ENCODE measurements at regions not wholly inside any gene's neighbourhood (a gene's known extent, or its start where the extent isn't known, plus 50 kb on each side); places are given as distances from the start of the nearest gene placed in this dataset.

GRCh38 chr15:62532367-62532766 lies 367.3 kb upstream of the C2CD4B start:
- no peak for TF ChIP-seq CTCF (conservative IDR thresholded peaks at IDR 0.05; ENCODE audit: low read length)
- TF ChIP-seq EZH2phosphoT487 (IDR thresholded peaks at IDR 0.05; ENCODE audit: borderline replicate concordance, low read depth, low read length) = no peak
